Skeletal muscle tissue (tissue), 3 donors: ENCODE measurements at regions not wholly inside any gene's neighbourhood (a gene's known extent, or its start where the extent isn't known, plus 50 kb on each side); places are given as distances from the start of the nearest gene placed in this dataset.
"Not testable (repeated sequence)": the region's sequence is repeated elsewhere in the genome, so short reads cannot be mapped to it uniquely, and the experiment has no call there.

Experiments used
- H3K27ac ChIP-seq: one replicate; pipeline ENCODE4 v1.7.0; 2013; ENCODE audit warnings: mild to moderate bottlenecking, low read depth, low read length, inconsistent platforms
- H3K27me3 ChIP-seq, 3 donors: one replicate each; pipeline ENCODE4 v1.7.0; 2013; ENCODE audit warnings: low read length in 3 of 3; ENCODE audit not compliant: control insufficient read depth in 3 of 3, insufficient read depth in 3 of 3
- H3K36me3 ChIP-seq, 3 donors: one replicate each; pipeline ENCODE4 v1.7.0; 2013; ENCODE audit warnings: low read length in 3 of 3; ENCODE audit not compliant: control insufficient read depth in 3 of 3, insufficient read depth in 3 of 3
- H3K4me1 ChIP-seq, 3 donors: one replicate each; pipeline ENCODE4 v1.7.0; 2013; ENCODE audit warnings: low read length in 3 of 3, mild to moderate bottlenecking in 3 of 3; ENCODE audit not compliant: control insufficient read depth in 3 of 3, insufficient read depth in 3 of 3
- H3K4me3 ChIP-seq, 3 donors: one replicate each; pipeline ENCODE4 v1.7.0; 2013; ENCODE audit warnings: low read length in 3 of 3
- H3K9ac ChIP-seq, 3 donors: one replicate each; pipeline ENCODE4 v1.7.0; 2013; ENCODE audit warnings: low read length in 3 of 3, mild to moderate bottlenecking in 3 of 3, moderate library complexity in 2 of 3, low read depth in 1 of 3
- H3K9me3 ChIP-seq, 3 donors: one replicate each; pipeline ENCODE4 v1.7.0; 2013; ENCODE audit warnings: low read length in 3 of 3; ENCODE audit not compliant: control insufficient read depth in 3 of 3
- donor health status: Osteomylitis.

DNA sequence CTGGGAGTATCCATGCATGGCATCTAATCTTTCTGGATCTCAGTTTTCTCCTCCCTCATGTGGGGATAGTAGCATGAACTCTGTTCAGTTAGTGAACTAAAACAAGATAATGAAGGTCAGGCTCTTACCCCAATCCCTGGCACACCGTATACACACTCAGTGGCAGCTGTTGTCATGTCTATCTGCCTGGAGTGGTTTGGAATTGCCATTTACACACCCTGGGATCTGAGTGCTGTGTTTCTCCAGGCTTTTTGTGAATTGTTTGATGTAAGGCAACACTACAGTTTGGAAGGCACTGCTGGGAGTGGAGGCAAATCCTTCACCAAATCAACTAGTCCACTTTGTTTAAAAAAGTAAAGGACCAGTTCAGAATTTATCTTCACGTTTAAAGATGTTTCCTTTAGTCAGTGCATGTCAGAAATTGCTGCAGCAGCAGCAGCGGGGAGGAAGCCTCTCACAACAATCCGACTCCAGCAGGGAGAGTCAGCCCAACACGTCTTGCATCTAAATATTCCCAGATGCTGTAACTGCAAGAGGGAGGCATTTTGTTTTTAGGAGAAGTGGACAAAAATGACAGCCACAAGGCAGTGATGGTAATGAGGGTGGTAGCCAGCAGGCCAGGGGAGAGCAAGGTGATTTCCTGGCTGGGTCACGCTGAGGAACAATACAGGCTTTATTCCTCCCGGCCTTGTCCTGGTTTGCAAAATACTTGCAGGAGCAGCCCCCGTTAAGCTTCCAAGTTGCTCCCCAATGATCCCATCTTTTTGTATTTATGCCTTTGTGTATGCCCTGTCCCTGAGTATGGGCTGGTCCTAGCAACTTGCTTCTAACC is 128.5 kb upstream of the LRIG1 start:
- Histone ChIP-seq H3K9me3 (no peaks in the 10 kb centered on the region), H3K9ac (no peak overlapping the region), H3K4me1 (no peaks in the 10 kb centered on the region), H3K27me3 (no peaks in the 10 kb centered on the region), H3K4me3 (no peak overlapping the region), H3K36me3 (no peaks in the 10 kb centered on the region), H3K27ac (no peak overlapping the region)

- Histone ChIP-seq H3K4me3 (no peak overlapping the region), H3K27me3 (no peaks in the 10 kb centered on the region), H3K9ac (no peak overlapping the region), H3K27ac (no peak overlapping the region), H3K9me3 (no peaks in the 10 kb centered on the region), H3K36me3 (no peaks in the 10 kb centered on the region), H3K4me1 (no peaks in the 10 kb centered on the region)
Measured at GRCh38 chr3:66629982-66630368, 129.2 kb upstream of the LRIG1 start.

- Histone ChIP-seq H3K27ac (no peak overlapping the region), H3K9ac (no peak overlapping the region), H3K9me3 (no peaks in the 10 kb centered on the region), H3K4me1 (no peaks in the 10 kb centered on the region), H3K27me3 (no peaks in the 10 kb centered on the region), H3K4me3 (no peak overlapping the region), H3K36me3 (no peaks in the 10 kb centered on the region)
Measured at GRCh38 chr3:66633402-66634381, 132.9 kb upstream of the LRIG1 start.

DNA sequence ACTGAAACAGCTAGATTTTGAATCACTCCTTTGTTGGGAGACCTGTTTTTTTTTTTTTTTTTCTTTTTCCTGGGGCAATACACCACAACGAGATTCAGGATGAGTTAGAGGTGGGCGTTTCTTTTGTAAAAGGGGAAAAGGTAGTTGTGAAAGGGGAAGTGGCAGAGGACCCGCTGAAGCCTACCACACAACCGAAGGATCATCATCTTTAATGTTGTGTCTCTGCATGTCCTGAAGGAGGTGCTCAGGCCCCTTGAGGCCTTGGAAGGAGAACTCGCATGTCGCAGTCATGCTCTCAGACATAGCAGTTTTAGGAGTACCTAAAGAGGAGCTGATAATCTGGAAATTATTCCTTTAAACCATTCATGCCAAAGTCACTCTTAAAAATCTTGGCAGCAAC is 137.9 kb upstream of the LRIG1 start:
- Histone ChIP-seq H3K27ac (no peak overlapping the region), H3K9ac (no peak overlapping the region), H3K36me3 (no peaks in the 10 kb centered on the region), H3K4me1 (no peaks in the 10 kb centered on the region), H3K4me3 (no peak overlapping the region), H3K27me3 (no peaks in the 10 kb centered on the region), H3K9me3 (no peaks in the 10 kb centered on the region)

GRCh38 chr3:66639809-66640356 is 139.1 kb upstream of the LRIG1 start:
- no peaks in the 10 kb centered on the region for H3K27me3 ChIP-seq
- H3K4me3 ChIP-seq, result no peak overlapping the region
- H3K36me3 ChIP-seq, result no peaks in the 10 kb centered on the region
- no peak overlapping the region for H3K9ac ChIP-seq
- H3K27ac ChIP-seq, result no peak overlapping the region
- H3K4me1 ChIP-seq, result no peaks in the 10 kb centered on the region
- H3K9me3 ChIP-seq, result no peaks in the 10 kb centered on the region

DNA sequence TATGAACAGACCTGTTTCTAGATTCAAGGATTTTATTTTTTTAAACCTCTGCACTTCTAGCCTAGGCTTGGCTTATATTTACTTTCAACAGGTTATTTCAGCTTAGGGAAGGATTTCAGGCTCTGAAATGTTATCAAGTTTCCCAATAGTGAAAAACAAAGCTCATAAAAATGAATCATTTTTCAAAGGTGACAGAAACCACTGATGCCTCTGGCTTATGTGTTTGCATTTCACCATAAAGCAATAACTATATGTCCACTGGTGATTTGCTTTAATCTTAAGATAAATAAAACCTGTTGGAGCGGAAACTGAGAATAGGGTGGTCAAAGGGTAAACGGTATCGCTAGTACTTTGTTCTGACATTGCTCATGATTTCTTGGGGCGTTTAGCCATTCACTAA is 141.2 kb upstream of the LRIG1 start:
- Histone ChIP-seq H3K9ac (no peak overlapping the region), H3K27me3 (no peaks in the 10 kb centered on the region), H3K4me3 (no peak overlapping the region), H3K4me1 (no peaks in the 10 kb centered on the region), H3K36me3 (no peaks in the 10 kb centered on the region), H3K9me3 (no peaks in the 10 kb centered on the region), H3K27ac (no peak overlapping the region)

DNA sequence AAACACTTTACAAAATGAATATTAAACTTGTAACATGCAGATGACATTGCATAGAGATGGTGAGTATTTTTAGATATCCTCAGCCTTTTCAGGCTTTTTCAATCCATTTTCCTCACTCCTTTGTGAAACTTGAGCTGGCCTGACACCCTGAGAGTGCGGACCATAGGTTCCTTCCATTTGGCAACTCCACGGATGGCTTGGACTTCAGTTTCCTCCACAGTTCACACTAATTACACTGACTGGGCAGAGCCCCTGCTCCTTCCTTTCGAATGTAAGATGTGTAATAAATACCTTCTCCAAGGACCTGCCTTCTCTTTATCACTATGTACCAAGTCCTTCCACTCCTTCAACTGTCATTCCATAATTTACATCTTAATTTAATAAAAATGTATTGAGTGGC is 141.7 kb upstream of the LRIG1 start:
- Histone ChIP-seq H3K27ac (no peak overlapping the region), H3K4me1 (no peaks in the 10 kb centered on the region), H3K9me3 (no peaks in the 10 kb centered on the region), H3K27me3 (no peaks in the 10 kb centered on the region), H3K9ac (no peak overlapping the region), H3K36me3 (no peaks in the 10 kb centered on the region), H3K4me3 (no peak overlapping the region)

DNA sequence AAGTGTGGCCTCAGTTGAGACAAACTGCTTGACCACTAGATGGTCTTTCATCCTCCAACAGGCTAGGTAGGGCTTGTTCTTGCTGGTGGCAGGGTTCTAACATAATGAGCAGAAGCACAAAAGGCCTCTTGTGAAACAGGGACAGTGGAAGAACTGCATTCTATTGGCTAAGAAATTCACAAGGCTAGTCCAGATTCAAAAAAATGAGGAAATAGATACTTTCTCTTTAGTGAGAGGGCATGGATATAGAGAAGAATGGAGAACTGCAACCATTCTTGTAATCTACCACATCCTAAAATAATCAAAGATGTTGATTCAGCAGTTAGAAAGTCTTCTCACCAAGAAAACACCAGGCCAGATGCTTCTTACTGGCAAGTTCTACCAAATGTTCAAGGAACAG is 143.7 kb upstream of the LRIG1 start:
- Histone ChIP-seq H3K4me1 (no peaks in the 10 kb centered on the region), H3K9me3 (no peaks in the 10 kb centered on the region), H3K27ac (no peak overlapping the region), H3K9ac (no peak overlapping the region), H3K27me3 (no peaks in the 10 kb centered on the region), H3K4me3 (no peak overlapping the region), H3K36me3 (no peaks in the 10 kb centered on the region)

DNA sequence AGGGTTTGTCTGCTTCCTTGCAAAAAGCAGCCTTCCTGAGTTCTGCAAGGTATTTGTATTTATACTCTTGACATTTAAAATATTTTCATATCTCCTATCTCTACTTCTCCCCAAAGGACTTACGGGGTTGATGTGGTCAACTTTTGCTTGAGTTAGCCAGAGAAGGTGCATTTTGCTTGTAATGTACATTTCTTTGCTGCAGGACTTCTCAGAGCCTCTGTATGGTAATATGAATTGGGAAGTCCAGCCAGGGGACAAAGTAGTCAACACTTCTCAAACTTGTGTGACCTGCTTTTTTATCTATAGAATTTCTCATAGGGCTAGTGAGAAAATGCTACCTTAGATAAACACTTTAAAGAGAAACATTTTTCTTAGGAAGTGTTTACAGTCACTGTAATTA is 148.2 kb upstream of the LRIG1 start:
- Histone ChIP-seq H3K27ac (no peak overlapping the region), H3K4me1 (no peaks in the 10 kb centered on the region), H3K36me3 (no peaks in the 10 kb centered on the region), H3K27me3 (no peaks in the 10 kb centered on the region), H3K4me3 (no peak overlapping the region), H3K9me3 (no peaks in the 10 kb centered on the region), H3K9ac (no peak overlapping the region)

DNA sequence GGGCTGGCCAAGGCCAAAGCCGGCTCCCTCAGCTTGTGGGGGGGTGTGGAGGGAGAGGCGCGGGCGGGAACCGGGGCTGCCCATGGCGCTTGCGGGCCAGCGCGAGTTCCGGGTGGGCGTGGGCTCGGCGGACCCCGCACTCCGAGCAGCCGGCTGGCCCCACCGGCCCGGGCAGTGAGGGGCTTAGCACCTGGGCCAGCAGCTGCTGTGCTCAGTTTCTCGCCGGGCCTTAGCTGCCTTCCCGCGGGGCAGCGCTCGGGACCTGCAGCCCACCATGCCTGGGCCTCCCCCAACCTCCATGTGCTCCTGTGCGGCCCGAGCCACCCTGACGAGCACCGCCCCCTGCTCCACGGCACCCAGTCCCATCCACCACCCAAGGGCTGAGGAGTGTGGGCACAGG is 150.7 kb upstream of the LRIG1 start:
- not testable (repeated sequence) for H3K27me3 ChIP-seq, H3K27ac ChIP-seq, H3K9ac ChIP-seq, H3K9me3 ChIP-seq, H3K36me3 ChIP-seq, H3K4me3 ChIP-seq
- peaks cover 4 to 10% (median 7%) of the 10 kb centered on the region in 3 donors for H3K4me1 ChIP-seq
